GM21717 (cell line): ENCODE measurements at regions not wholly inside any gene's neighbourhood (a gene's known extent, or its start where the extent isn't known, plus 50 kb on each side); places are given as distances from the start of the nearest gene placed in this dataset.

Source experiments
- ATAC-seq: cut with Tn5 transposase; IDR thresholded peaks from one replicate; pipeline ENCODE4 v1.9.1; 2021; ENCODE audit warnings: mild to moderate bottlenecking, moderate library complexity; ENCODE audit not compliant: unreplicated experiment

- ATAC-seq: no peak
Measured at GRCh38 chr3:34225821-34226366, 427.5 kb downstream of the PDCD6IP start.

- ATAC-seq: no peak
Measured at GRCh38 chr3:34229876-34230275, 431.4 kb downstream of the PDCD6IP start.

- no peak for ATAC-seq
Measured at GRCh38 chr3:34235096-34235495, 436.7 kb downstream of the PDCD6IP start.

GRCh38 chr3:34237946-34238345 lies 439.5 kb downstream of the PDCD6IP start:
- no peak for ATAC-seq

- no peak for ATAC-seq
Measured at GRCh38 chr3:34238407-34238806, 440.0 kb downstream of the PDCD6IP start.

GRCh38 chr3:34239287-34239686 lies 440.9 kb downstream of the PDCD6IP start:
- ATAC-seq: no peak

GRCh38 chr3:34239875-34240274 lies 441.4 kb downstream of the PDCD6IP start:
- ATAC-seq: no peak

DNA sequence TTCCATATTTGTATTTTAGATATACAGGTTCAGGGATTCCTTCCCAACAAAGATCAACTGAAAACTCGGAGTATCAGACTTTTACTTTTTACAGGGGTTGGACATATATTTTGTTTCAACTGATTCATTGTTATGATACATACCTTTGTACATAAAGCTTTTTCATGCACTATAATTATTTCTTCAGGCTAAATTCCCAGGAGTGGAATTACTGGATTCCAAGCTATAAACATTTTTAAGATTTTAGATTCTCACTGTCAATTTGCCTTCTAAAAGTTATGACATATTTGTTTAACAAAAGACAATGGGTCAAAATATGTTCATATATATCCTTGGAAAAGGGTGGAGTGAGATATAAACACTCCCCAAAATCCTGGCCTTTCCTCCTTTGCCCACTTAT lies 449.0 kb downstream of the PDCD6IP start:
- ATAC-seq: no peak

DNA sequence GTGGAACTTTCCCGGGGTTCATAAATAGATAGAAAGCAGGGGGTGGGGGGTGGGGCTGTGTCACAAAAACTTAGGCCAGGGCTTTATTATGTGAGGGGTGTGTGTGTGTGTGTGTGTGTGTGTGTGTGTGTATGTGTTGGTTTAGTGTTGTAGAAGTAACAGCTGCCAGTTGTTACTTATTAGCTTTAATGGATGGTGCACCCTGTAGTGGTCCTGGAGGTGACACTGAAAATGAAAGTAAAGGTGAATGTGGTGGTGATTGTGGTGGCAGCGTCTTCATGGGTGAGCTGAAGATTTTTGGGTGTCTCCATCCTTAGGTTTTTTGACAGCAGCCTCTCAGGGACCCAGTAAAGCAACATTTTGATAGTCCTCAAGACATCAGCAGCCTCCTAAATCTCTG lies 449.9 kb downstream of the PDCD6IP start:
- peak; percentile 93 for ATAC-seq

GRCh38 chr3:34254285-34254684 lies 455.9 kb downstream of the PDCD6IP start:
- no peak for ATAC-seq

DNA sequence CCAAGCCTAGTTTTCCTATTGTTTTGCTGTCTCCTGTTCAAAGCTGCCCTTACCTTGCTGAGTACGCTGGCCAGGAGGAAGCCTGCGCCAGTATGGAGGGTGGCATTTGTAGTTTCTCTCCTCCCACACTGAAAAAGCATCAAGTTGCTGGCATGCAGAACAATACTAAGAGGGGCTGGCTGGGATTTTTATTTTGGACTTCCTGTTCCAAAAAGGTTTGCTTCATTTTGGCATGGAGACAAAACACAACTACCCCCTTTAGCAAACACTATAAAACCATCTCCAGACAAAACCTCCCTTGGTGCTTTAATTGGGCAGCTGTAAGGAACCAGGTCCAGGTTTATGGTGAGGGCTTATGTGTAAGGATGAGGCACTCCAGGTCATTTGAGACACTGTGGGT lies 457.6 kb downstream of the PDCD6IP start:
- no peak for ATAC-seq

GRCh38 chr3:34256791-34257190 lies 458.4 kb downstream of the PDCD6IP start:
- ATAC-seq: no peak

DNA sequence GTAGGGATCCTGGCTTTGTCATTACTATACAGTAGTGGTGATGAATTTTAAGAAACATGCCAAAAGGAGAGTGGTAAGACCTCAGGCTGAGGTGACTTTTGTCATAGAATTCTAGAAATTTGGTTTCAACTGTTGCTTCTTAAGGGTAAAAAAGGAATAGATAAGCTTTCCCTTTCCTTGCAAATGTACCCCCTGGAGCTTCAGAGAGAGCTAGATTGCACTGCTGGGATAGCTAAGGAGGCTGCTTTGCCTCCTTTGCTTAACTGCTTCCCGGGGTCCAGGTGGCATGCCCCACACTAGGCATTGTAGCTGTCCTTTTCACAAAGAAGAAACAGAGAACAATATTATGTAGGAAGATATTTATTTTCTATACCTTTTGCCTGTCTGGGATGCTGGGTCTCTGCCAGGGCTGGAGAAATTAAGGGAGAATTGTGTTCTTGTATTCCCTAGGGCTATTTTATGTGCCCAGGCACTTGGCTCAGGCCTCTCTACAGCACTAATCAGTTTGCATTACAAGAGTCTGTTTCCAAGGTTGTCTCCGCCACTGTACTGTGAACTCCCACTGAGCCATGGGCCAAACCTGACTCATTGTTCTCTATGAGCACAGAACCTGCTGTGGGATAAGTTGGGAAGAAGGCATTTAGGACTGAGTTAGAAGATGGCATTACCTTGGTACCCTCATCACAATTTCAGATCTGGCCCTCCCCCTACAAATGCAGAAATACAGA lies 460.0 kb downstream of the PDCD6IP start:
- ATAC-seq: no peak

DNA sequence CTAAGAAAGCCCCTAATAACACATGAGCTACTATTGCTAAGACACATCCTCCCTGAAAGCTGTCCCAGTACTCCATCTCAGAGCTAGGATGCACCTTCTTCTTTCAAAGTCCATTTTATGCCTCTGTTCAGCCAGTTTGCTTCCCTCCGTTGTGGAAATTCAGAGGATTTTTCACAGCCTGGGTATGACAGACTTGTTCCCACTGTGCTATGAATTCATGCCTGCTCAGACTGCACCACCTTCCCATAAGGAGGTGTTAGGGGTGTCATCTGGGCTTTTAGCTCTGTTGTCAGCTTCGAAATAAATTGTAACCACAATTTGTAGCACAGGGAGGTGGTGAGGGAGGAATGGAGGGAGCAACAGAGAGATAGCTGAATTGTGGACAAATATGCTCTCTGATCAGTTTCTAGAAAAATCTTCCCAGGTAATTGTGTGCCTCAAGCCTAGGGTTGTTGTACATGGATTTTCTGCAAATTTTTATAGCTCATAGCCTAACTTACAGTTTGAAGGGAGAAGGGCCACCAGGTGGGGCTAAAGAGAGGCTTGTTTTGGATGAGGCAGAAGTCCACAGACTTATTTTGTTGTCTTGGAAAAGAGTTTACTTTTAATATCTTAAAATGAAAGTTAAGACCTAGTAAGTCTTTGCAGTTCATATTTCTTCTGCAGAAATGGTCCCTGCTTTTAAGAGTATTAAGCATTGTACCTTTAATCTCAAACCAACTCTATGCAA lies 462.0 kb downstream of the PDCD6IP start:
- ATAC-seq: no peak

DNA sequence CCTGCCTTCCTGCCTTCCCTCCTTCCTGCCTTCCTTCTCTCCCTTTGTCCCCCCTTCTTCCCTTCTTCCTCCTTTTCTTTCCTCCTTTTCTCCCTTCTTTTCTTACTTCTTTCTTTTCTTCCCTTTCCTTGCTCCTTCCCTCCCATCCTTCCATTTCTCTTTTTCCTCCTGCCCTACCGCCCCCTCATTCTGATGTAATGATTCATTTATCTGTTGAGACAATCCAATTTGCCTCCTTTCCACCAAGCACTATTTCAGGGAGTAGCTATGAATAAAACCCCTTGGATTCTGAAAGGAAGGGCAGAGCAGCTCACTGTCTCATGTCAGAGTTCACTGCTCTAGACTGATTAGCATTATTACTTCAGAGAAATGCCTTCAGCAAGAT lies 462.6 kb downstream of the PDCD6IP start:
- no peak for ATAC-seq

GRCh38 chr3:34263101-34263621 lies 464.7 kb downstream of the PDCD6IP start:
- ATAC-seq: no peak

- no peak for ATAC-seq
Measured at GRCh38 chr3:34264337-34265041, 466.1 kb downstream of the PDCD6IP start.

GRCh38 chr3:34267088-34267487 lies 468.7 kb downstream of the PDCD6IP start:
- no peak for ATAC-seq

- no peak for ATAC-seq
Measured at GRCh38 chr3:34268032-34268709, 469.7 kb downstream of the PDCD6IP start.

- no peak for ATAC-seq
Measured at GRCh38 chr3:34275811-34276210, 477.4 kb downstream of the PDCD6IP start.

- ATAC-seq: no peak
Measured at GRCh38 chr3:34276342-34276741, 477.9 kb downstream of the PDCD6IP start.
